HCT116 (cell line): ENCODE measurements at regions not wholly inside any gene's neighbourhood (a gene's known extent, or its start where the extent isn't known, plus 50 kb on each side); places are given as distances from the start of the nearest gene placed in this dataset.

Experiments used
- ATAC-seq: fragments of 200-7000 bp; cut with Tn5 transposase; 2 replicates; pipeline ENCODE4 v1.9.1; 2020; ENCODE audit warnings: mild to moderate bottlenecking, moderate library complexity
- BruUV-seq: library from RNA; stranded (reverse); fragments of 400-500 nt; replicated peaks from 2 replicates; lab custom pipeline; 2021; lab: Mats Ljungman, UMichigan
- CTCF ChIA-PET: fragments of 300-600 bp; sonication (Branson Sonifier 250); formaldehyde crosslinking; loops from one replicate; lab custom pipeline; 2021; ENCODE audit warnings: antibody characterized with exemption; lab: Charles Lee
- POLR2A ChIA-PET: fragments of 300-600, 350-600 bp; sonication (Branson Sonifier 250); formaldehyde crosslinking; loops from one replicate; lab custom pipeline; 2021; ENCODE audit warnings: antibody characterized with exemption; lab: Charles Lee
- RAD21 ChIA-PET, 2 experiments: fragments of 300-600 bp; sonication (Branson Sonifier 250); formaldehyde crosslinking; loops; one replicate each; lab custom pipeline; 2023; ENCODE audit warnings: low total read pairs in 2 of 2; ENCODE audit not compliant: uncharacterized antibody in 2 of 2, unreplicated experiment in 2 of 2, low non-redundant PET in 1 of 2; lab: Charles Lee
- DNase-seq: peaks from one replicate; pipeline ENCODE4 v3.0.0-alpha.2; 2010; ENCODE audit warnings: low read depth, low spot score
- H2AFZ ChIP-seq: fragments of 200-600 bp; shearing (Covaris generic), sonication (generic); 2 replicates; pipeline ENCODE4 v1.6.1; 2017; ENCODE audit warnings: low read depth, mixed run types, mixed read lengths, antibody characterized with exemption, low read length; ENCODE audit not compliant: poor library complexity, severe bottlenecking
- H3K27ac ChIP-seq: 2 replicates; pipeline ENCODE4 v1.5.1; 2012; ENCODE audit warnings: low read depth, low read length
- H3K27me3 ChIP-seq: fragments of 200-600 bp; sonication (generic); 2 replicates; pipeline ENCODE4 v1.6.1; 2016; ENCODE audit warnings: mixed run types, low read length, mixed read lengths; ENCODE audit not compliant: insufficient read depth
- H3K36me3 ChIP-seq, 2 experiments: fragments of 200-500 bp in 1 of 2; fragments of 200-600 bp in 1 of 2; sonication (Bioruptor generic) in 1 of 2; sonication (generic) in 1 of 2; 2 replicates each; pipeline versions ENCODE4 v1.5.1 to v1.6.1; 2014 to 2016; ENCODE audit warnings: low read length in 2 of 2, inconsistent platforms in 1 of 2, mixed read lengths in 1 of 2, mixed run types in 1 of 2; ENCODE audit not compliant: insufficient read depth in 2 of 2, control insufficient read depth in 1 of 2
- H3K4me1 ChIP-seq, 2 experiments: fragments of 200-600 bp in 1 of 2; sonication (generic) in 1 of 2; 2 replicates each; pipeline versions ENCODE4 v1.5.1 to v1.6.1; 2012 to 2017; ENCODE audit warnings: low read length in 2 of 2, inconsistent platforms in 1 of 2, mild to moderate bottlenecking in 1 of 2, mixed read lengths in 1 of 2, mixed run types in 1 of 2, moderate library complexity in 1 of 2; ENCODE audit not compliant: insufficient read depth in 2 of 2, control insufficient read depth in 1 of 2
- H3K4me2 ChIP-seq: fragments of 200-600 bp; sonication (generic); 2 replicates; pipeline ENCODE4 v1.6.1; 2017; ENCODE audit warnings: mixed run types, low read length, mixed read lengths
- H3K4me3 ChIP-seq, 2 experiments: fragments of 200-600 bp in 1 of 2; sonication (generic) in 1 of 2; replicated peaks in 1 of 2; 2 replicates each; pipeline ENCODE4 v1.5.1; 2011 to 2016; ENCODE audit warnings: low read length in 2 of 2, control low read depth in 1 of 2, low read depth in 1 of 2, mild to moderate bottlenecking in 1 of 2, mixed read lengths in 1 of 2, mixed run types in 1 of 2
- H3K79me2 ChIP-seq: fragments of 200-600 bp; sonication (generic); 2 replicates; pipeline ENCODE4 v1.6.1; 2017; ENCODE audit warnings: mild to moderate bottlenecking, mixed run types, low read length, moderate library complexity, mixed read lengths; ENCODE audit not compliant: insufficient read depth
- H3K9ac ChIP-seq: fragments of 200-600 bp; sonication (generic); 2 replicates; pipeline ENCODE4 v1.6.1; 2016; ENCODE audit warnings: low read length, mixed read lengths
- H3K9me2 ChIP-seq: fragments of 200-600 bp; sonication (generic), shearing (Covaris generic); 2 replicates; pipeline ENCODE4 v1.6.1; 2017; ENCODE audit warnings: mixed run types, mild to moderate bottlenecking, moderate library complexity; ENCODE audit not compliant: insufficient read depth
- H3K9me3 ChIP-seq, 2 experiments: fragments of 200-500 bp in 1 of 2; fragments of 200-600 bp in 1 of 2; sonication (Bioruptor generic) in 1 of 2; sonication (generic) in 1 of 2; 2 replicates each; pipeline ENCODE4 v1.6.1; 2014 to 2017; ENCODE audit warnings: low read length in 2 of 2, mixed read lengths in 2 of 2, inconsistent platforms in 1 of 2, low read depth in 1 of 2, mild to moderate bottlenecking in 1 of 2, mixed run types in 1 of 2, moderate library complexity in 1 of 2; ENCODE audit not compliant: control insufficient read depth in 1 of 2, insufficient read depth in 1 of 2
- H4K20me1 ChIP-seq: fragments of 200-600 bp; sonication (generic), shearing (Covaris generic); 2 replicates; pipeline ENCODE4 v1.6.1; 2017; ENCODE audit warnings: mixed run types, mild to moderate bottlenecking, moderate library complexity; ENCODE audit not compliant: insufficient read depth
- EZH2phosphoT487 ChIP-seq: fragments of 200-600 bp; IDR thresholded peaks from 2 replicates; pipeline ENCODE4 v1.6.1; 2018; ENCODE audit warnings: antibody characterized with exemption, borderline replicate concordance
- FOSL1 ChIP-seq: IDR thresholded peaks from 2 replicates; pipeline ENCODE4 v1.6.1; 2012; ENCODE audit warnings: low read depth
- MAX ChIP-seq: IDR thresholded peaks from 2 replicates; pipeline ENCODE4 v1.6.1; 2012
- RAD21 ChIP-seq: IDR thresholded peaks from 2 replicates; pipeline ENCODE4 v1.6.1; 2012; ENCODE audit warnings: low read depth, mild to moderate bottlenecking
- REST ChIP-seq: IDR thresholded peaks from 2 replicates; pipeline ENCODE4 v1.6.1; 2012; ENCODE audit warnings: low read depth
- SIN3A ChIP-seq: IDR thresholded peaks from 2 replicates; pipeline ENCODE4 v1.6.1; 2012; ENCODE audit warnings: low read depth
- YY1 ChIP-seq: IDR thresholded peaks from 2 replicates; pipeline ENCODE4 v1.6.1; 2011; ENCODE audit warnings: low read length, low read depth, moderate library complexity, mild to moderate bottlenecking; ENCODE audit not compliant: insufficient replicate concordance; ENCODE audit errors: extremely low read depth
- ZFX ChIP-seq: fragments of 450-650 bp; IDR thresholded peaks from 2 replicates; pipeline ENCODE4 v1.6.1; 2017
- intact Hi-C: fragments of 100-400 bp; cut with micrococcal nuclease; formaldehyde crosslinking; loops from 2 replicates; pipeline ENCODE4 v1.10.0; 2022

GRCh38 chr17:27082023-27082774, 211.7 kb upstream of the WSB1 start:
- no peak overlapping the region for H3K27ac ChIP-seq
- no peak for DNase-seq
- no peak overlapping the region for H3K4me2 ChIP-seq
- H3K4me1 ChIP-seq, result no peaks in the 10 kb centered on the region
- ChIA-PET RAD21 (no interaction called here), CTCF (no interaction called here), POLR2A (no interaction called here)
- TF ChIP-seq MAX, result no peak
- no peak for TF ChIP-seq REST
- TF ChIP-seq SIN3A, result no peak
- no peak for TF ChIP-seq RAD21
- no peak for TF ChIP-seq EZH2phosphoT487
- TF ChIP-seq ZFX, result no peak
- no peak for TF ChIP-seq FOSL1
- no peak for TF ChIP-seq YY1
- H3K9ac ChIP-seq, result no peak overlapping the region
- no TSS peak for BruUV-seq
- no peaks in the 10 kb centered on the region for H3K9me3 ChIP-seq
- H3K36me3 ChIP-seq, result no peaks in the 10 kb centered on the region
- no peak for ATAC-seq
- intact Hi-C loops, result no loop called here
- H3K4me3 ChIP-seq, result no peak overlapping the region
- no peaks in the 10 kb centered on the region for H4K20me1 ChIP-seq
- no peaks in the 10 kb centered on the region for H3K27me3 ChIP-seq
- H2AFZ ChIP-seq, result no peak overlapping the region
- no peaks in the 10 kb centered on the region for H3K79me2 ChIP-seq
- H3K9me2 ChIP-seq, result no peaks in the 10 kb centered on the region
